ENCODE measurements at regions not wholly inside any gene's neighbourhood (a gene's known extent, or its start where the extent isn't known, plus 50 kb on each side); places are given as distances from the start of the nearest gene placed in this dataset.
A peak's percentile ranks its signal among the peaks of the same experiment; 100 is the strongest.

DNA sequence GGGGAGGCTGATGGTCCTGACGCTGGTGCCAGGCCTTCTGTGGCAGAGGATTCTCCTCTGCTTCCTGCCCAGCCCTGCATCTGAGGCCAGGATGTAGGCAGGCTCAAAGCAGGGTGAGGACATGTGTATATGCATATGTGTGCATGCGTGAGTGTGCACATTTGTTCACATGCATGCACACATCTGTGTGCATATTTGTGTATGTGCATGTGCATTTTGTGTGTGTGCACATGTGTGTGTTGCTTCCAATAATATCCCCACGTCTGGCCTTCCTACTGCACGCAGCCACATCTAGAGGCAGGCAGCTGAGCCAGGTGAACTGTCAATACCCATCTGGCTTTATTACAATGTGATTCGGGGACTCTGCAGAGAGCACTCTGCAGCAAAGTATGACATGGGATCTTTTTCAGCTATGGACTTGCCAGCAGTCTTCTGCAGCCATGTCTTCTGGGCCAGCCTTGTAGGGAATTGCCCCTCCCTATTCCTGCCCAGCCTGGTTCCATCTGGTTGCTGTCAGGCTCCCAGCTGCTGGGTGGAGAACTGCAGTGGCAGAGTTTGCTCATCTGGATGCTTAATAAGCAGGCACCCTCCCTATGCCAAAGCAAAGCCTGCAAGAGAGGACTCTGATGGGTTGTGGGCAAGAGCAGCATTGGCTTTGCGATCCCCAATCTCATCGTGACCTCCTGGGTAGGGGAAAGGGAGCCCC lies 140.7 kb downstream of the PFKFB3 start:
- DNase-seq = no peak

DNA sequence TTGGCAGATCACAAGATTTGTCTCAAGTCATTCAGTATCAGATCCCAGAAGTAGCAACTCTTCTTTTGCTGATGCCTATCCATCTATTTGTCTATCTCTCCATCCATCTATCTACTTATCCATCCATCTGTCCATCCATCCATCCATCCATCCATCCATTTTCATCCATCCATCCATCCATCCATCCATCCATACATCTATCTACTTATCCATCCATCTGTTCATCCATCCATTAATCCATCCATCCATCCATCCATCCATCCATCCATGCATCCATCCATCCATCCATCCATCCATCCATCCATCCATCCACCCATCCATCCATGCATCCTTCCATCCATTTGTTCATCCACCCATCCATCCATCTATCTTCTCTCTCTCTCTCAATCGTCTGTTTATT lies 142.7 kb downstream of the PFKFB3 start:
- no peak for DNase-seq

DNA sequence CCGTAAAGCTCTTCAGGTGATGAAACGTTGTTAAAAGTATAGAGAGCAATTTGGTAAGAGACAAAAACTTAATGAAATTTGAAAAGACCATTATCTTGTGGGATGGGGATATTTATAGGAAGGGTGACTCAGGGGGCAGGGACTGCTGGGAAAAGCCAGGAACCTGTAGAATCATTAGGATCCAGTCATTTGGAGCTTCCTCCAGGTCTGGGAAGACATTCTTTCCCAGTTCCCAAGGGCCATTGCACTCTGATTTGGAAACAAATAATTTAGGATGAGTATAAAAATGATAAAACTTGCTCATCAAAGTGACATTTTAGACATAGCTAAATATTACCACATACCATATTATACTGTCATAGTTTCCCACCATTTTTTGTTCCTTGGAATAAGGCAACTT lies 143.9 kb downstream of the PFKFB3 start:
- DNase-seq = no peak

DNA sequence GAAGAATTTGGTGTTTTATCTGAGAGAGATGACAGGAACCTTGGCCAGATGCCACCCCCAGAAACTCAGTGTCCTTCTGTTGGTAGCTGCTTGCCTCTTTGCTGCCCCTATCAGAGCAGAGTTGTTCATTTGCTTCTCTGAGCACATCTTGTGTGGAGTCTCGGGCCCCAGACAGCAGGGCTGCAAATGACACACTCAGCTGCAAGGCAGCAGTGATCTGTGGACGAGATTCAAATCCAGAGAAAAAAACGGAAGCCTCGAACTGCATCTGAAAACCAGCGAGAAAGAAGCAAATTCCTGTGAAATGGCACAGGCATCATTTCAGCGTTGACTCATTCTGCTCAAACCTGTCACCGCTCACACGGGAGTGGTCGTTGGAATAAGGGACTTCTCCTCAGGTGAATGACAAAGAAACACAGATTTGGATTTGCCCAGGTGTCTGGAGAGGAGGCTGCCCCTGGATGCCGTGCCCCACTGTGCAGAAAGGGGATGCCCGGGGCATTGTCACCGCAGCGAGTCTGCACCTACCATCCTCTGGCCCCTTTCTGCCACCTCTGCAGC lies 144.7 kb downstream of the PFKFB3 start:
- DNase-seq = peak; percentile 50 to 59

DNA sequence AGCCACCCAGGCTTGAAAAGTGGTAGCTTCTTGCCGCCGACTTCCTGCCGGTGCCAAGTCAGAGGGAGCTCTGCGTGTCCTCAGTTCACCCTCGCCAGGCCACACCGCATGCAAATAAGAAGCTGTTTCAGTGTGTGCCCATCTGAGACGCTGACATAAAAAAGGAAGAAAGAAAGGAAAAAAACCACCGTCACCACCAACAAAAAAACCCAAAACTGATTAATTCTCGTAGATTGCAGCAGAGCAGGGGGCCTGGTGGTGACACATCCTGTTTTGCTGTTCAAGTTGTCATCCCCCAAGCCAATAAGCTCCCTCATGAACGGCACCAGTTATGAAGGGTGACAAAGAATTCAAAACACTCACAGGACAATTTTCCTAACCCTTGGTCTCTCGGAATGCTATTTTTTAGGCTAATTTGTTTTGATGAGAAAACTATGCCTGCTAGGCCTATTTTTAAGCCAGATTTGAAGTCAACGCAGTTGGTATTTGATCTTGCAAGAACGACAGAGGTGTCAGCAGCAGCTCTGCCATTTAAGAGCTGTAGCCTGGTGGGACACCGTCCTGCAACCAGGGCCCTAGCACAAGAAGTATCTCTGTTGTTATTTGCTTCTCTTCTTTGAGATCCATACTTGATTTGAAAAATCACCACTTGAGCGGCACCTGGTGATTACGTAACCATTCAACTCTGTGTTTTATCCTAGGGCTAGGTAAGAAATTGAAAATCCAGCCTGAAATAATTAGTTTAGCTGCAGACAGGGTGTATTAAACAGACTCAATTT lies 145.6 kb downstream of the PFKFB3 start:
- DNase-seq = peak; percentile 83 to 90

DNA sequence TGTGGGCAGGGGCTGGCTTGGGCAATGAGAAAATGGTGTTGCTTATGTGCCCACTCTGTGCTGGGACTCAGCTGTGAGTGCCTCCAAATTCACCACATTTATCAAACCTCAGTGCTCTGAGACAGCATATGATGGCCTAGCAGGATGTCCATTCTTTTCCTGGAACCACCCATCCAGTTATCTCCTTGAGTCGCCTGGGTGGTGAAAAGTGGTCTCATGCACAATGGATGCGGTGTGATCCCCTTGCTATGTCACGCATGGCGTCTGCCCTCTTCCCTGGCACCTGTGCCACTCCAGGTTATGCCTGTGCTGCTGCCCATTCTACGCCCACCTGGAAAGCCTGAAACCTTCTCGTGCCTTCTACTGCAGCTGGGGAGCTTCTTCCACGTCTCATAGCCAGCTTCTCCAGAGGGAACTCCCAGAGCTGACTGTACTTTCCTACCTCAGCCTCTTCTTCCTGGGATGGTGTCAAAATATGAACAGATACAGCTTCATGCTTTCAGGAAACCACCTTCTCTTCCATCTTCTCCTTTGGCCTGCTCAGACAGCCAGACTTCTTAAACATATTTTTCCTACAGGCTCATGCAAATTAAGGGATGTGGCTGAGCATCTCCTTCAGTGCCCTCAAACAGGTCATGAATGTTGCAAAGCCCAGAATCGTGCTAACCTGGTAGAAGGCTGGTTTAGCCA lies 147.3 kb downstream of the PFKFB3 start:
- no peak for DNase-seq

DNA sequence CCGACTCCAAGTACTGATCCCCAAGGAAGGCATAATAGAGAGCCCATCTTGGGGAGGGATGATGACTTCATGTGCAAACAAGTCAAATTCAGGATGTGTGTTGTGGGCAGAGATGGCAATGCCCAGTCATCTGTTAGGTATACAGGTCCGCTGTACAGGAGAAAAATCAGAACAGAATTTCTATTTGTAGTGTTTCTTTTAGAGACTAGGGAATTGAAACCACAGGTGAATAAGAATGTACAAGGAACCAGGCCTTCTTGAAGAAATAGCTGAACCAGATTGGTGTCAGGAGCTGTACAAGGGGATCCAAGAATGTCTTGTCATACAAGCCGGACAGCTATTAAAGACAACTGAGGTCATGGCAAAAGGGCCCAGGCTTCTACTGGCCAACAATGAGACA lies 147.9 kb downstream of the PFKFB3 start:
- DNase-seq = no peak

DNA sequence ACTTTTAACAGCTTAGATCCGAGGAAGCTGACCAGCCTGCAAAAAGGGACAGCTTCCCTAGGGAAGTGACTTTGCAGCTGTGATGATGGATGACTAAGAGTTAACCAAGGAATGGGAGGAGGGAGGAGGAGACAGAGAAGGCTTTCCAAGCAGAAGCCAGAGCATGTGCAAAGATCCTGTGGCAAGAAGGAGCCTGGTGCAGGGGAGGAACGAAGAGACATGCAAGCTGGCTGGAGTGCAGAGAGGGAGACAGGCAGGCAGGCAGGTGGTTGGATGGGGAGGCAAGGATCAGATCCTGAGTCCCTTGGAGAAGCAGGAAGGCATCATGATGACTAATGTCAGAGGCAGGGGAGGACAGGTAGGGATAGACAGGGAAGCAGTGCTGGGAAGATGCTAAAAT lies 148.8 kb downstream of the PFKFB3 start:
- no peak for DNase-seq

DNA sequence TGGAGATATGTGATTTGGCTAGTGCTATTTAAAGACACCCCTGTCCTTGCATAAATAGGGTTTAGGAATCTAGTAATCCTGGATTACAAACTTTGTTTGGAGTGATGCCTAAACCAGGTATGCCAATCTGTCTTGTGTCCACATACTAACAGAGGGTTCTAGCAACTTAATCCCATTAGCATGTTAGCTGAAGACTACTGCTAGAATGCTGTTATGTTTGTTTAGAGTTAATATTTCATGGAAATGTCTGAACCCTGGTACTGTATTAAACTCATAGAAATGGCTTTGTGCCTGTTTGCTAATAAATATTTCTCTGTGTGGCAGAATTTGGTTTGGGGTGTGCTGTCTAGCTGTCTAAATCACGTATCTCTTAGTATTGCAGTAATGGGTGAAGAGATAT lies 150.8 kb downstream of the PFKFB3 start:
- no peak for DNase-seq

DNA sequence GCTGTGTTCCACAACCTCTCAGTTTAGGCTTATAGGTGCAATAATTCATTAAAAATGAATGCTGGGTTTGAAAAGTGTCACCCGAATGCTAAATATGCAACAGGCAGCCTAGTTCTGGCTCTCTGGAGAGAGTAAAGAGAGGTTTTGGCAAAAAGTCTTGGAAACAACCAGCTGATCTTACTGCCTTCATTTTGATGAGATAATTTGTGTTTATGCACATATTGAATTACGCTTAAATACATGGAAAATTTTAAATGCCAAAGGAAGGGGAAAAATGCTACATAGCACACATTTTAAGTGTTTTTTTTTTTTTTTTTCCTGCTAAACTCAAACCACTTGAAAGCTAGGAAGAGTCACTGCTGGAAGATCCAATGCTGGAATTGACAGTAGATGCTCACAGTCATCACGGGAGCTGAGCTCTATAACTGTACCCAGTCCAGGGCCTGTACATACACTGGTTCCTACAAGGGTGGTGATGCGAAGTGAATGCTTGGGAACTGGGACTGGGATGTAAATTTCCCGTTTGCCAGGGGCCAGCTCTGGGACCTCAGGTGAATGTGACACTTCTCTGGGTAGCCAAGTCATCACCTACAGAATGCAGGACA lies 151.5 kb downstream of the PFKFB3 start:
- DNase-seq = no peak

DNA sequence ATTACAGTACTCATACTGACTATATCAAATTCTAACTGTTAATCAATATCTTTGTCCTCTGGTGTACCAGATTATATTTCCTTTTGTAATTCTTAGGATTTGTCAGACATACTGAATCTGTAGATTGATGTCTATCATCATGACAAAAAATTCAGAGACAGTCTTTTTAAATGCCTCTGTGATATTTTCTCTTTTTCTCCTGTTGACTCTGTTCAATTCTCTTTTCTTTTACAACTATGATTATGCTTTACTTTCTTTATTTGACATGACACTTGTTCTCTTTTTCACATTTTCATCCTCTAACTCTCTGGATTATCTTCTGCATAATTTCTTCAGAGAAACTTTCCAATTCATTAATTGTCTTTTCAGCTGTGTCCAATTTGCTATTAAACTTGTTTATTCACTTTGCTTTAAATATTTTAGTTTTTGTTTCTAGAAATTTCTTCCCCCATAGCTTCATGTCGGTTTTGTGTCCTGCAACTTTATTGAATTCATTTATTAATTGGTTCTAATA lies 153.6 kb downstream of the PFKFB3 start:
- DNase-seq = no peak

DNA sequence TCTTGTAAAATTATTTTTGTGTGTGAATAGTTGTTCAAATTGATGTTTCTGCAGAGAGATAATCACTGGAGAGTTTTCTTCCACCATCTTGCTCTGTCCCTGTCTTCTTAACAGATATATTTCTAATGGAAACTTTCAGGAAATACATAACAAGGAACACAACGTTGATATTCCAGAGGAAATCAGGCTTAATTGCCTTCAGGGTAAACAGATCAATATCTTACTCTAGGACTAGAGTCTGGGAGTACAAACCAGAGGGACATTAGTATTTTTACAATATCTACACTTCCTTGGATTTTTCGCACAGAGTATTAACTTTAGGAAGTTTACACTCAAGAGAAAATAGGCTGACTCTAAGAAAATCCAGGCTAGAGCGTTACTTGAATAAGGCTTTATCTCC lies 159.1 kb downstream of the PFKFB3 start:
- DNase-seq = no peak

DNA sequence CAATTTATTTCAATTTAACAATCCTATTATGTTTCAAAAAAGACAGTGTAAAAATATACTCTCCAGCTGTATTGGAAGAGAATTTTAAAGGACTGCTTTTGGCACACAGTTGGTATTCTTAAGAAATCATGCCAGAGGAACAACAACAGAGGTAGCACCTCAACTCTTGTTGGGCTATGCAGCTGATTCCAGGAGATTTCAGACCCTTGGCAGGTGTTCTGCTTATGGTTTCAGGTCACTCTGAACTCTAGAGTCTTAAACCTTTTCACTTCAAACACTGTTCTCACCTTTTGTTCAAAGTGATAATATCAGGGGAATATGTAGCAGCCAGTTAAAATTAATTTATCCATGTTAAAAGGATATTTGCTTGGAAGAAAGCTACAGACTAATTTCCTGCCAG lies 160.1 kb downstream of the PFKFB3 start:
- no peak for DNase-seq

DNA sequence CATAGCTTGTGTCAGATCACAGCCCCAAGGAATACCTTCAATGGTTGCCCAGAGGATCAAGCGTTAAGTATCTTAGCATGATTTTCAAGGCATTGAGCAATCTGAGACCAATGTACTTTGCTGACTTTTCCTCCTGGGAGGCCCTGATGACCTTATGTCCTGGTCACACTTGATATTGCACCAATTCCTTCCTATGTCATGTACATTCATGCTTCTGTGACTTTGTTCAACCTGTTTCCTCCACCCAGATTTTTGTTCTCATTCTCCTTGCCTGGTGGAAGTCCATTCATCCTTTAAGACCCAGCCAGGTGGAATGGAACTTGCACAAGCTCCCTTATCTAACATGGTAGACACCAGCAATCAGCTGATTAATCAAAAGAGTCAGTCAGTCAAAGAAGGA lies 160.8 kb downstream of the PFKFB3 start:
- no peak for DNase-seq

DNA sequence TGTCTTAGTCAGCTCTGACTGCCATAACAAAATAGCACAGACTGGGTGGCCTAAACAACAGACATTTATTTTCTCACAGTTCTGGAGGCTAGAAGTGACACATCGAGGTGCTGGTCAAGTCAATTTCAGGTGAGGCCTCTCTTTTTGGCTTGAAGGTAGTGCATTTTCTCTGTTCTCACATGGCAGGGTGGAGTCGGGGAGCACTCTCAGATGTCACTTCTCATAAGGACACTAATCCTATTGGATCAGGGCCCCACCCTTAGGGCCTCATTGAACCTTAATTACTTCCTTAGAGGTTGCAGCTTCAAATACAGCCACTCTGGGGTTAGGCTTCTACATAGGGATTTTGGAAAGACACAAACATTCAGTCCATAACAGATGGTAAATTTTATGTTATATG lies 161.6 kb downstream of the PFKFB3 start:
- DNase-seq = no peak

DNA sequence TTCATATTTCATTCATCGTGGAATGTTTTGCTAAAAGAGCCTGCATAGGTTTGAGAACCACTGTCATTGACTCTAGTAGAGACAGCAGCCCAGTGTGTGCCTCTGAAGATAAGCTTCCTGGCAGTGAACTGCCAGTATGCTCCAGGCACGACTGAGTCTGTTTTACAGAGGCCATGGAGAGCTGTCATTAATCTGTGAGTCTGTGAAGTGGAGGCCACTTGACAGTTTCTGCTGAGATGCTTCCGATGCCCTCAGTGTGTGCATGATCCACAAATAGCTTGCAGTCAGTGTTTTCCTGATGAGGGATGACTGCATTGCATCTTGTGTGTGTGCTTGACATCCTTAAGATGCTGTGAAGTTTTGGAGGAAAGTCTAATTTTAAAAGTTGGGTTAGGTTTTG lies 162.2 kb downstream of the PFKFB3 start:
- DNase-seq = no peak

DNA sequence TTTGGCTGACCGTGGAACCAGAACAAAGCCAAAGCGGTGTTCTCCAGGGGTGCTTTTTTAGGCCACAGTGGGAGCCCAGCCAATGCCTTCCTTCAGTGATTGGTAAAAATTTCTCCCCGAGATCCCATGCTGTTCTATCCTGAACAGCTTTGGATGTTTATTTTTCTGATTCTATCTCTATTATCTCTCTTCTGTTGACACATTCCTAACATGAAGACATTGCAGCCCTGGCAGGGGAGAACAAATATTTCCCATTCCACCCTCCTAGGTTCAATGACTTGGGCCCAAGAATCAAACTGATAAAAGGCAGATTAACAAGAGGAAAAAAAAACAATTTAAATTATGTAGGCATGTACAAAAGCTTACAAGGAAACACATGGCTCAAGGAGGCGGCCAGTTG lies 162.7 kb downstream of the PFKFB3 start:
- DNase-seq = no peak
